Activated naive CD4-positive, alpha-beta T cell treated with Interleukin-2 at 50 U/mL for 16 hours (primary cell): ENCODE measurements at regions not wholly inside any gene's neighbourhood (a gene's known extent, or its start where the extent isn't known, plus 50 kb on each side); places are given as distances from the start of the nearest gene placed in this dataset.
"Not testable (repeated sequence)": the region's sequence is repeated elsewhere in the genome, so short reads cannot be mapped to it uniquely, and the experiment has no call there.

Source experiments
- DNase-seq: peaks from one replicate; pipeline ENCODE4 v3.0.0-alpha.2; 2020

- DNase-seq = no peak
Observed at GRCh38 chr19:28332886-28333285, 880.1 kb downstream of the UQCRFS1 start.

GRCh38 chr19:28332351-28332750 lies 880.6 kb downstream of the UQCRFS1 start:
- no peak for DNase-seq

GRCh38 chr19:28331596-28331995 lies 881.4 kb downstream of the UQCRFS1 start:
- DNase-seq = no peak

- no peak for DNase-seq
Observed at GRCh38 chr19:28330831-28331230, 882.1 kb downstream of the UQCRFS1 start.

- DNase-seq = no peak
Observed at GRCh38 chr19:28329429-28329828, 883.5 kb downstream of the UQCRFS1 start.

GRCh38 chr19:28327905-28328304 lies 885.0 kb downstream of the UQCRFS1 start:
- DNase-seq = no peak

GRCh38 chr19:28326746-28327145 lies 886.2 kb downstream of the UQCRFS1 start:
- no peak for DNase-seq

GRCh38 chr19:28324275-28325060 lies 888.5 kb downstream of the UQCRFS1 start:
- no peak for DNase-seq

GRCh38 chr19:28322945-28323344 lies 890.0 kb downstream of the UQCRFS1 start:
- DNase-seq = no peak

- DNase-seq = no peak
Observed at GRCh38 chr19:28322491-28322890, 890.5 kb downstream of the UQCRFS1 start.

GRCh38 chr19:28319918-28320317 lies 893.0 kb downstream of the UQCRFS1 start:
- no peak for DNase-seq

- DNase-seq = no peak
Observed at GRCh38 chr19:28319227-28319626, 893.7 kb downstream of the UQCRFS1 start.

- no peak for DNase-seq
Observed at GRCh38 chr19:28318469-28319179, 894.3 kb downstream of the UQCRFS1 start.

GRCh38 chr19:28316464-28316863 lies 896.5 kb downstream of the UQCRFS1 start:
- no peak for DNase-seq

GRCh38 chr19:28314756-28315155 lies 898.2 kb downstream of the UQCRFS1 start:
- no peak for DNase-seq

GRCh38 chr19:28314287-28314686 lies 898.7 kb downstream of the UQCRFS1 start:
- no peak for DNase-seq

- no peak for DNase-seq
Observed at GRCh38 chr19:28313633-28314032, 899.3 kb downstream of the UQCRFS1 start.

GRCh38 chr19:28312269-28312668 lies 900.7 kb downstream of the UQCRFS1 start:
- DNase-seq = no peak

- not testable (repeated sequence) for DNase-seq
Observed at GRCh38 chr19:28310829-28311228, 902.1 kb downstream of the UQCRFS1 start.

- DNase-seq = no peak
Observed at GRCh38 chr19:28309070-28309469, 903.9 kb downstream of the UQCRFS1 start.

GRCh38 chr19:28307963-28308362 lies 905.0 kb downstream of the UQCRFS1 start:
- DNase-seq = no peak

GRCh38 chr19:28307487-28307886 lies 905.5 kb downstream of the UQCRFS1 start:
- DNase-seq = no peak

GRCh38 chr19:28305513-28305912 lies 907.4 kb downstream of the UQCRFS1 start:
- no peak for DNase-seq

- no peak for DNase-seq
Observed at GRCh38 chr19:28303502-28303901, 909.4 kb downstream of the UQCRFS1 start.
